GM19438 (cell line): ENCODE measurements at regions not wholly inside any gene's neighbourhood (a gene's known extent, or its start where the extent isn't known, plus 50 kb on each side); places are given as distances from the start of the nearest gene placed in this dataset.
"Not testable (repeated sequence)": the region's sequence is repeated elsewhere in the genome, so short reads cannot be mapped to it uniquely, and the experiment has no call there.

Source experiments
- ATAC-seq: cut with Tn5 transposase; IDR thresholded peaks from one replicate; pipeline ENCODE4 v1.9.1; 2021; ENCODE audit warnings: low read depth; ENCODE audit not compliant: unreplicated experiment

- ATAC-seq = not testable (repeated sequence)
These were observed 278.8 kb downstream of the FAM47B start for GRCh38 chrX:35221391-35221790.

GRCh38 chrX:35244088-35244741, 301.6 kb downstream of the FAM47B start:
- ATAC-seq = no peak

GRCh38 chrX:35244796-35245508, 302.4 kb downstream of the FAM47B start:
- ATAC-seq = no peak

- ATAC-seq = no peak
These were observed 308.6 kb downstream of the FAM47B start for GRCh38 chrX:35251226-35251625.

- ATAC-seq = no peak
These were observed 333.5 kb downstream of the FAM47B start for GRCh38 chrX:35276115-35276514.

GRCh38 chrX:35285289-35285962, 342.8 kb downstream of the FAM47B start:
- no peak for ATAC-seq

GRCh38 chrX:35288657-35289056, 346.1 kb downstream of the FAM47B start:
- ATAC-seq = no peak

GRCh38 chrX:35289952-35290351, 347.4 kb downstream of the FAM47B start:
- no peak for ATAC-seq

- no peak for ATAC-seq
These were observed 348.4 kb downstream of the FAM47B start for GRCh38 chrX:35291013-35291412.

- ATAC-seq = no peak
These were observed 349.9 kb downstream of the FAM47B start for GRCh38 chrX:35292522-35292921.

GRCh38 chrX:35305037-35305436, 362.4 kb downstream of the FAM47B start:
- not testable (repeated sequence) for ATAC-seq

GRCh38 chrX:35339796-35340195, 397.2 kb downstream of the FAM47B start:
- ATAC-seq = no peak

GRCh38 chrX:35340465-35340864, 397.9 kb downstream of the FAM47B start:
- ATAC-seq = no peak

GRCh38 chrX:35351212-35351611, 408.6 kb downstream of the FAM47B start:
- no peak for ATAC-seq

- no peak for ATAC-seq
These were observed 409.3 kb downstream of the FAM47B start for GRCh38 chrX:35351795-35352483.

- no peak for ATAC-seq
These were observed 415.1 kb downstream of the FAM47B start for GRCh38 chrX:35357656-35358055.

- no peak for ATAC-seq
These were observed 420.3 kb downstream of the FAM47B start for GRCh38 chrX:35362866-35363265.

GRCh38 chrX:35374116-35374515, 424.0 kb upstream of the MAGEB16 start:
- no peak for ATAC-seq

GRCh38 chrX:35380808-35381700, 417.1 kb upstream of the MAGEB16 start:
- peak; percentile 82 for ATAC-seq

GRCh38 chrX:35381709-35382108, 416.4 kb upstream of the MAGEB16 start:
- not testable (repeated sequence) for ATAC-seq
